ENCODE measurements at regions not wholly inside any gene's neighbourhood (a gene's known extent, or its start where the extent isn't known, plus 50 kb on each side); places are given as distances from the start of the nearest gene placed in this dataset.
A peak's percentile ranks its signal among the peaks of the same experiment; 100 is the strongest.

GRCh38 chr5:171633776-171634470 lies 151.7 kb upstream of the SMIM23 start:
- Mint-ChIP-seq H3K27ac (no peak overlapping the region), H3K4me3 (no peak overlapping the region), H3K27me3 (peaks cover 28% of the 10 kb centered on the region), H3K4me1 (peaks cover 9% of the 10 kb centered on the region), H3K9me3 (no peaks in the 10 kb centered on the region), H3K36me3 (no peaks in the 10 kb centered on the region)
- peak; percentile 70 for ATAC-seq

DNA sequence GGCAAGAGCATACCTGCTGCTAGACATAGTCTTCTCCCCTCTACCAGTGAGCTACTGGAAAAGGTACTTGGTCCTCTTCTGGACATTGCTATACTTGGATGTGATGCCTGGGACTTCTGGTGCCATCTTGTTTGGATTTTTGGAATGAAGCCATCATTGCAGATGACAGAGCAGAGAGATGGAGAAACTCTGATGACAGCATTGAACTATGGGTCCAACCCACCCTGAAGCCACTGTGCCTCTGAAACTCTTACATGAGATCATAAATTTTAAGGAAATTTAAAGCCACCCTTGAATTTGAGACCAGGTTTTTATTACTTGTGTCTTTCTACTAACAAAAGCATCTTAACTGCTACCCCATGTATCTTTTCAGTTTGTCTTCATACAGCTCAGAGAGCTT lies 151.1 kb upstream of the SMIM23 start:
- peaks cover 22% of the 10 kb centered on the region for H3K27me3 Mint-ChIP-seq
- ATAC-seq = peak; percentile 12
- no peaks in the 10 kb centered on the region for H3K9me3 Mint-ChIP-seq
- H3K4me3 Mint-ChIP-seq = no peak overlapping the region
- H3K36me3 Mint-ChIP-seq = no peaks in the 10 kb centered on the region
- H3K4me1 Mint-ChIP-seq = peaks cover 9% of the 10 kb centered on the region
- no peak overlapping the region for H3K27ac Mint-ChIP-seq

DNA sequence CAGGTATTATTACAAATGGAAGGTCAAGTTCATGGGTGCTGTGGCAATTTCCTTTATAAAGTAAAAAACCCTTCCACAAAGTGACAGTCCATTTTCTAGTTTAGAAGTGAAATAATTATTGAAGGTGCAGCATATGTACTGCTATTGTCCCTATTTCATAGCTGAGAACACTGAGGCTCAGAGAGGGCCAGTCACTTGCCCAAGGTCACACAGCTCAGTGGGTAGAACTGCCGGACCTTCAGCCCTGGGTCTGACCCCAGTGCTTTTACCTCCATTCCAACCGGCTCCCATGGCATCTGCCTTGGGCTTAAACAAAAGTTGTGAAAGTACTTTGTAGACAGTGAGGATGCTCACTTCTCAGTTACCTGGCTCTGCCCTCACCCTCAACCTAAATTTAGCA lies 150.6 kb upstream of the SMIM23 start:
- no peak for ATAC-seq
- H3K27me3 Mint-ChIP-seq = peaks cover 17% of the 10 kb centered on the region
- no peaks in the 10 kb centered on the region for H3K9me3 Mint-ChIP-seq
- no peak overlapping the region for H3K27ac Mint-ChIP-seq
- no peak overlapping the region for H3K4me3 Mint-ChIP-seq
- peaks cover 9% of the 10 kb centered on the region for H3K4me1 Mint-ChIP-seq
- H3K36me3 Mint-ChIP-seq = no peaks in the 10 kb centered on the region

GRCh38 chr5:171635561-171636245 lies 149.9 kb upstream of the SMIM23 start:
- Mint-ChIP-seq H3K36me3 (no peaks in the 10 kb centered on the region), H3K4me1 (peaks cover 9% of the 10 kb centered on the region), H3K4me3 (no peak overlapping the region), H3K27ac (no peak overlapping the region), H3K27me3 (peaks cover 11% of the 10 kb centered on the region), H3K9me3 (no peaks in the 10 kb centered on the region)
- no peak for ATAC-seq

GRCh38 chr5:171637811-171638210 lies 147.8 kb upstream of the SMIM23 start:
- Mint-ChIP-seq H3K9me3 (no peaks in the 10 kb centered on the region), H3K4me1 (peaks cover 9% of the 10 kb centered on the region), H3K27ac (no peak overlapping the region), H3K4me3 (no peak overlapping the region), H3K36me3 (no peaks in the 10 kb centered on the region), H3K27me3 (peaks cover 11% of the 10 kb centered on the region)
- no peak for ATAC-seq

DNA sequence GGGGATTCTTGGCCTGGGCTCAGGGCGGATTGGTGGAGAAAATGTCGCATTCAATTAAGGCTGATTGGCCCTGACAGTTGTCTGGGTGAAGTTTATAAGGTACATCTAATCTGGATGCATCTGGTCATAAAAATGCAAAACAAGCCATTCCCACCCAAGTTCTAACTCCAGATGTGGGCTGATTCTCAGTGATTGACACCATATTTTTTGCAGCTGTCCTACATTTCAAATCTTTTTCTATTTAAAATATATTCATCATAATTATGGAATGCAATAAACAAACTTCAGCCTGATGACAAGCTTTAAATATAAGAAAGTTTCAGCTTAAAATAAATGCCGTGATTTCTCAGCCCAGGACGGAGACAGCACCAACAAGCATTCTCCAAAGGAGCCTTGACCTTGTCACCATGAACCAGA lies 146.4 kb upstream of the SMIM23 start:
- H3K4me3 Mint-ChIP-seq = no peak overlapping the region
- no peak for ATAC-seq
- no peaks in the 10 kb centered on the region for H3K9me3 Mint-ChIP-seq
- no peaks in the 10 kb centered on the region for H3K36me3 Mint-ChIP-seq
- H3K27me3 Mint-ChIP-seq = peaks cover 20% of the 10 kb centered on the region
- H3K27ac Mint-ChIP-seq = no peak overlapping the region
- peaks cover 3% of the 10 kb centered on the region for H3K4me1 Mint-ChIP-seq

- ATAC-seq = no peak
Observed at GRCh38 chr5:171639966-171640365, 145.7 kb upstream of the SMIM23 start.

GRCh38 chr5:171640480-171640879 lies 145.1 kb upstream of the SMIM23 start:
- no peaks in the 10 kb centered on the region for H3K4me1 Mint-ChIP-seq
- no peaks in the 10 kb centered on the region for H3K36me3 Mint-ChIP-seq
- H3K4me3 Mint-ChIP-seq = no peak overlapping the region
- H3K9me3 Mint-ChIP-seq = no peaks in the 10 kb centered on the region
- peaks cover 26% of the 10 kb centered on the region for H3K27me3 Mint-ChIP-seq
- H3K27ac Mint-ChIP-seq = no peak overlapping the region
- ATAC-seq = no peak

More at GRCh38 chr5:171639966-171640365, 145.7 kb upstream of the SMIM23 start:
- Mint-ChIP-seq H3K27me3 (peaks cover 25% of the 10 kb centered on the region), H3K9me3 (no peaks in the 10 kb centered on the region), H3K4me3 (no peak overlapping the region), H3K27ac (no peak overlapping the region), H3K36me3 (no peaks in the 10 kb centered on the region), H3K4me1 (no peaks in the 10 kb centered on the region)

- Mint-ChIP-seq H3K4me3 (no peak overlapping the region), H3K27ac (no peak overlapping the region), H3K36me3 (no peaks in the 10 kb centered on the region), H3K27me3 (peaks cover 29% of the 10 kb centered on the region), H3K4me1 (no peaks in the 10 kb centered on the region), H3K9me3 (no peaks in the 10 kb centered on the region)
- ATAC-seq = no peak
Observed at GRCh38 chr5:171641891-171642290, 143.7 kb upstream of the SMIM23 start.

GRCh38 chr5:171642894-171643293 lies 142.7 kb upstream of the SMIM23 start:
- no peaks in the 10 kb centered on the region for H3K9me3 Mint-ChIP-seq
- peaks cover 34% of the 10 kb centered on the region for H3K27me3 Mint-ChIP-seq

DNA sequence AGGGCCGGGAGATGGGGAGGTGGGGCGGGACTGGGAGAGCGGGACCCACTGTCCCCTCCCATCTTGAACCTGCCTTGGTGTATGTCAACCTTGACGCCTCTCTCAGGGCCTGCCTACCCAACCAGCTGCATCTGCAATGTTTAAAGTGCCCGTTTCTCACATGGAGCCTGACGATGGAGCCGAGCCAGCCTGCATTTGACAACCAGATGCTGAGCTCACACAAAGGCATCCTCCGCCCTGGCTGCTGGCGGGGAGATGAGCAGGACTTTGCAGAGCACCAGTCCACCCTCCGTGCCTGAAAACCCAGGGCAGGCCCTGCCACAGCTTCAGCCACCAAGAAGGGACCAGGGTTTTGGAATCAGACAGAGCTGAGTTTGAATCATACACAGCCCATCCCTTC lies 141.1 kb upstream of the SMIM23 start:
- no peak overlapping the region for H3K4me3 Mint-ChIP-seq
- no peaks in the 10 kb centered on the region for H3K9me3 Mint-ChIP-seq
- H3K4me1 Mint-ChIP-seq = no peaks in the 10 kb centered on the region
- ATAC-seq = no peak
- no peaks in the 10 kb centered on the region for H3K36me3 Mint-ChIP-seq
- H3K27ac Mint-ChIP-seq = no peak overlapping the region
- peaks cover 34% of the 10 kb centered on the region for H3K27me3 Mint-ChIP-seq

More at GRCh38 chr5:171642894-171643293, 142.7 kb upstream of the SMIM23 start:
- no peak for ATAC-seq
- no peak overlapping the region for H3K4me3 Mint-ChIP-seq
- no peak overlapping the region for H3K27ac Mint-ChIP-seq
- H3K4me1 Mint-ChIP-seq = no peaks in the 10 kb centered on the region
- H3K36me3 Mint-ChIP-seq = no peaks in the 10 kb centered on the region

DNA sequence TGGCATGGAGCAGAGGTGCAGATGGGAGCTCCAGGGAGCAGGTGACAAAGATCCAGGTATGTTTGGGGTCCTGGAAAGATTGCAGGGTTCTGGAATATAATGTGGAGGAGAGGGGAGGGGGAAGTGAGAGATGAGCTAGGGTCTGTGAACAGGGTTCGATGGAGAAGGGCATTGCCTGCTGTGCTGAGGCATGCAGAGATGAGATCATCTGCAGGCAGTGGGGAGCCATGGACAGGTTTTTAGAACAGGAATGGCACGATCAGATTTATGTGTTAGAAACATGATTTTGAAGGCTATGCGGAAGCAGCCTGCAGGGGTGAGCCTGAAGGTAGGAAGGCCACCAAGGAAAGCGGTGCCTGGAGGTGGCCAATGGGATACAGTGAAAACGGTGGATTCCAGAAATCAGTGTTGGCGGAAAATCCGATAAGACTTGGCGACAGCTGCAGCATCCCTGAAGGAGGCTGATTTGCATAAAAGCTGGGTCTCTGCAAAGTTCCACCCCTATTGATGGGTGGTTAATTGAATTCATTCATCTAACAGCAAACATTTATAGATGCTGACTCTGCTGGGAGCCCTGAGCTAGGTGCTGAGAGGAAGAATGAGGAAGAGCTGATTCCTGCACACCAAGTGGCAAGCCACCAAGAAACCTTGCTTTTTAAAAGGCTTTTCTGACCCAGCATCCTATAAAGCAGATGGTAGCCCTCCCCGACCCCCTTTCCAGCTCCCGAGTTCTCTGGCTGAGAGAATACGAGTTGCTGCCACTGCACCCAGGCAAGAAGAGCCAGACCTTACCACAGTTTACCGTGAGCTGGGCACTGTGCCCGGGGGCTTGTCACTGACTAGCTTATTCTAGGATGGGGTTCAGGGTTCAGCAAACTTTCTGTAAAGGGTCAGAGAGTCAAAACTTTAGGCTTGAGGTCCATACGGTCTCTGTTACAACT lies 139.2 kb upstream of the SMIM23 start:
- ATAC-seq = no peak
- H3K4me1 Mint-ChIP-seq = no peaks in the 10 kb centered on the region
- H3K27me3 Mint-ChIP-seq = peaks cover 34% of the 10 kb centered on the region
- no peaks in the 10 kb centered on the region for H3K36me3 Mint-ChIP-seq
- H3K9me3 Mint-ChIP-seq = no peaks in the 10 kb centered on the region
- no peak overlapping the region for H3K4me3 Mint-ChIP-seq
- H3K27ac Mint-ChIP-seq = no peak overlapping the region

GRCh38 chr5:171647043-171647903 lies 138.3 kb upstream of the SMIM23 start:
- H3K27me3 Mint-ChIP-seq = peaks cover 34% of the 10 kb centered on the region
- H3K27ac Mint-ChIP-seq = no peak overlapping the region
- no peak for ATAC-seq
- H3K9me3 Mint-ChIP-seq = no peaks in the 10 kb centered on the region
- H3K4me1 Mint-ChIP-seq = no peaks in the 10 kb centered on the region
- no peaks in the 10 kb centered on the region for H3K36me3 Mint-ChIP-seq
- H3K4me3 Mint-ChIP-seq = no peak overlapping the region

DNA sequence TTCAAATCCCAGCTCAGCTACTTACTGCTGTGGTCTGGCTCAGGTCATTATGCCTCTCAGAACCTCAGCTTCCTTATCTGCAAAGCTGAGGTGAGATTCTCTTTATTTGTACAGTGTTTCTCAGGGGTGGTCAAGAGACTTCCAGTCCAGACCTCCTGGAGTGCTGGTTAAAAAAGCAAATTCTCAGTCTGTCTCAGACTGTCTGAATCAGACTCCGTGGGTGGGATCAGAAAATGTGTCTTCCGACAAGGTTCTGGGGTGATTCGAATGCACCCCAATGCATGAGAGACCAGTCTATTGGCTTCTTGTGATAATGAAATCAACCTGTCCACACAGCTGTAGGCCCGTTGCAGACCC lies 137.7 kb upstream of the SMIM23 start:
- H3K36me3 Mint-ChIP-seq = no peaks in the 10 kb centered on the region
- H3K9me3 Mint-ChIP-seq = no peaks in the 10 kb centered on the region
- no peak overlapping the region for H3K27ac Mint-ChIP-seq
- H3K4me1 Mint-ChIP-seq = no peaks in the 10 kb centered on the region
- H3K27me3 Mint-ChIP-seq = peaks cover 34% of the 10 kb centered on the region
- no peak for ATAC-seq
- no peak overlapping the region for H3K4me3 Mint-ChIP-seq
